ENCODE measurements at regions not wholly inside any gene's neighbourhood (a gene's known extent, or its start where the extent isn't known, plus 50 kb on each side); places are given as distances from the start of the nearest gene placed in this dataset.

- TF ChIP-seq POLR2AphosphoS5 (IDR thresholded peaks at IDR 0.05; ENCODE audit: low read depth, low read length) (no peak), FOXP2 (optimal IDR thresholded peaks at IDR 0.05; ENCODE audit: borderline replicate concordance, extremely low read depth, extremely low read length, insufficient read depth) (no peak), TAF1 (IDR thresholded peaks at IDR 0.05; ENCODE audit: borderline replicate concordance, insufficient read depth, low read length) (no peak), SIN3A (IDR thresholded peaks at IDR 0.05; ENCODE audit: borderline replicate concordance, insufficient read depth, low read length) (no peak), REST (IDR thresholded peaks at IDR 0.05; ENCODE audit: insufficient read depth in 1 of 2, low read depth in 2 of 2, low read length in 2 of 2) (no peak)
Measured at GRCh38 chr6:6803180-6803977, 214.9 kb downstream of the LY86 start.

- TF ChIP-seq TAF1 (IDR thresholded peaks at IDR 0.05; ENCODE audit: borderline replicate concordance, insufficient read depth, low read length) (no peak), REST (IDR thresholded peaks at IDR 0.05; ENCODE audit: insufficient read depth in 1 of 2, low read depth in 2 of 2, low read length in 2 of 2) (no peak), FOXP2 (optimal IDR thresholded peaks at IDR 0.05; ENCODE audit: borderline replicate concordance, extremely low read depth, extremely low read length, insufficient read depth) (no peak), SIN3A (IDR thresholded peaks at IDR 0.05; ENCODE audit: borderline replicate concordance, insufficient read depth, low read length) (no peak), POLR2AphosphoS5 (IDR thresholded peaks at IDR 0.05; ENCODE audit: low read depth, low read length) (no peak)
Measured at GRCh38 chr6:6804843-6805615, 216.5 kb downstream of the LY86 start.

DNA sequence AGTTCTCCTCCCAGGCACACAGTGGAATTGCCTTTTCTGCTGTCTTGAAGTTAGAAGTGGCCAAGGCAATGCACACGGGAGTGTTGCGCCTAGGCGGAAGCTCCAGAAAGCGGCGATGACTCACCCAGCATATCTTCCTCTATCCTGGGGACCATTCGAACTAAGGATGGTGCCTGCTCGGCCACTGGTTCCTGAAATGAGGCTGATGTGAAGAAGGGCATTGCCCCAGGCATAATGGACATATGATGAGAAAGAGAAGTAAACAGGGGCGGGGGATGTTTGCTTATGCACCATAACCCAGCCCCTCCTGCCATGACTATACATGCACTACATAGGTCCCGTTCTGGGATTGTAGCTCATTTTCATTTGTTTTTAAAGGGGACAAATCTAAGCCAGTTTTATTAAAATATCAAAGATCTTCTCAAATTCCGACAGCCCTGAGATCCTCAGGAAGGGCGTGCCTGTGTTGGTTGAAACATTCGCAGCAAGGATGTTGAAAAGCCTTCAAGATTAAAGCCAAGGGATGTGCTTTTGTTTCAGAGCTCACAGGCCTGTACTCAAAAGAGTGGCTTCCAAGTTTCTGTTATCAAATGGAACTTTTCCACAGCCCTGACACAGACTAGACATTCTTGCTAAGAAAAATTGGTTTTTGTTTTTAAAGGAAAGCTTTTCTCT is 218.5 kb downstream of the LY86 start:
- TF ChIP-seq REST (IDR thresholded peaks at IDR 0.05; ENCODE audit: insufficient read depth in 1 of 2, low read depth in 2 of 2, low read length in 2 of 2) (no peak), FOXP2 (optimal IDR thresholded peaks at IDR 0.05; ENCODE audit: borderline replicate concordance, extremely low read depth, extremely low read length, insufficient read depth) (no peak), TAF1 (IDR thresholded peaks at IDR 0.05; ENCODE audit: borderline replicate concordance, insufficient read depth, low read length) (no peak), SIN3A (IDR thresholded peaks at IDR 0.05; ENCODE audit: borderline replicate concordance, insufficient read depth, low read length) (no peak), POLR2AphosphoS5 (IDR thresholded peaks at IDR 0.05; ENCODE audit: low read depth, low read length) (no peak)

- TF ChIP-seq FOXP2 (optimal IDR thresholded peaks at IDR 0.05; ENCODE audit: borderline replicate concordance, extremely low read depth, extremely low read length, insufficient read depth) (no peak), SIN3A (IDR thresholded peaks at IDR 0.05; ENCODE audit: borderline replicate concordance, insufficient read depth, low read length) (no peak)
Measured at GRCh38 chr6:6808343-6808742, 219.8 kb downstream of the LY86 start.

DNA sequence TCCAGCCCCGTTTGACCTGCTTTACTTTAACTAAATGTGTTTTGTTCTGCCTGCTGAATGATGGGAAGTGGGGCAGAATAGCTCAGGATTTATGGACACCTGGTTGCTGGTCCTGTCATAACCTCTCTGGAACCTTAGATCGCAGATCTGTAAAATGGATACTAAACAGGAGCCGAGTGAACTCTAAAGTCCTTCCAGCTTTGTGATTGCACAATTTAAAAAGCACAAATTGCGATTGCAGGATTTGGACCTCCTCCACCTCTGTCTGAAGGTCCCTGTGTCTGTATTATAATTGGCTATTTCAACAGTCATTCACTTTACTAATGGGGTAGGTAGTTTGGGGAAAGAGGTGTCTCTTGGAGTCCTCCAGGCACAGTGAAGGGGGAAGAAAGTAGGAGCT is 220.4 kb downstream of the LY86 start:
- no peak for TF ChIP-seq TAF1 (IDR thresholded peaks at IDR 0.05; ENCODE audit: borderline replicate concordance, insufficient read depth, low read length)
- TF ChIP-seq REST (IDR thresholded peaks at IDR 0.05; ENCODE audit: insufficient read depth in 1 of 2, low read depth in 2 of 2, low read length in 2 of 2) = no peak
- no peak for TF ChIP-seq SIN3A (IDR thresholded peaks at IDR 0.05; ENCODE audit: borderline replicate concordance, insufficient read depth, low read length)
- TF ChIP-seq POLR2AphosphoS5 (IDR thresholded peaks at IDR 0.05; ENCODE audit: low read depth, low read length) = no peak
- no peak for TF ChIP-seq FOXP2 (optimal IDR thresholded peaks at IDR 0.05; ENCODE audit: borderline replicate concordance, extremely low read depth, extremely low read length, insufficient read depth)
